ENCODE measurements at regions not wholly inside any gene's neighbourhood (a gene's known extent, or its start where the extent isn't known, plus 50 kb on each side); places are given as distances from the start of the nearest gene placed in this dataset.
"Not testable (repeated sequence)": the region's sequence is repeated elsewhere in the genome, so short reads cannot be mapped to it uniquely, and the experiment has no call there.

DNA sequence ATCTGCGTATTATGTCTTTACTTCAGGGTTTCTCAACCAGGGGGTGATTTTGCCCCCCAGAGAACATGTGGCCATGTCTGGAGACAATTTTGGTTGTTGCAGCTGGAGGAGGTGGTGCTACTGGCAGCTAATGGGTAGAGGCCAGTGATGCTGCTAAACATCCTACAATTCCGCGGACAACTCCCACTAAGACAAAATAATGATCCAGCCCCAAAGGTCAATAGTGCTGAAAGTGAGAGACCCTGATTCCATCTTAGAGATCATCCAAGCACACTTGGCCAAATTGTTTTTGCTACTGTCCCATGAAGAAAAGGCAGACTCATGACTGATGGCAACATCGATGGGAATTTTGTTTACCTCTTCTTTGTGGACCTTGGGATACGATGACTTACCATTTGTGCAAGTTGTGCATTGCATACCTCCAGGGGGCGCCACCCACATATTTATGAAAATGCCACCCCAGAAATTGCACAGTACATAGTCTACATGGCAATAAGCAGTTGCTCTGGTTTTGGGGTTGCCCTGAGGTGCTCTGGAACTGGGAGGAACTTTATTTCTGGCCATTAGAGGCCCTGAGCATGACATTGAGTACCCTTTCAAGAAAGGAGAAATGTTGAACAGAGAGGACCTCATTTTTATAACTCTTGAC is 144.3 kb downstream of the UNC93B1 start:
- H3K4me3 ChIP-seq; H3K9me3 ChIP-seq; H3K27ac ChIP-seq; H3K36me3 ChIP-seq; intact Hi-C loops (cut with DNase I; ENCODE audit: low total_unique reads); H3K4me1 ChIP-seq; H3K27me3 ChIP-seq: not testable (repeated sequence)
- peak in 1 of 2 donors; percentile 20 for DNase-seq
- TF ChIP-seq, protein P1, sequence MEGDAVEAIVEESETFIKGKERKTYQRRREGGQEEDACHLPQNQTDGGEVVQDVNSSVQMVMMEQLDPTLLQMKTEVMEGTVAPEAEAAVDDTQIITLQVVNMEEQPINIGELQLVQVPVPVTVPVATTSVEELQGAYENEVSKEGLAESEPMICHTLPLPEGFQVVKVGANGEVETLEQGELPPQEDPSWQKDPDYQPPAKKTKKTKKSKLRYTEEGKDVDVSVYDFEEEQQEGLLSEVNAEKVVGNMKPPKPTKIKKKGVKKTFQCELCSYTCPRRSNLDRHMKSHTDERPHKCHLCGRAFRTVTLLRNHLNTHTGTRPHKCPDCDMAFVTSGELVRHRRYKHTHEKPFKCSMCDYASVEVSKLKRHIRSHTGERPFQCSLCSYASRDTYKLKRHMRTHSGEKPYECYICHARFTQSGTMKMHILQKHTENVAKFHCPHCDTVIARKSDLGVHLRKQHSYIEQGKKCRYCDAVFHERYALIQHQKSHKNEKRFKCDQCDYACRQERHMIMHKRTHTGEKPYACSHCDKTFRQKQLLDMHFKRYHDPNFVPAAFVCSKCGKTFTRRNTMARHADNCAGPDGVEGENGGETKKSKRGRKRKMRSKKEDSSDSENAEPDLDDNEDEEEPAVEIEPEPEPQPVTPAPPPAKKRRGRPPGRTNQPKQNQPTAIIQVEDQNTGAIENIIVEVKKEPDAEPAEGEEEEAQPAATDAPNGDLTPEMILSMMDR (IDR thresholded peaks at IDR 0.05) = peak in 1 of 2 experiments; percentile 10

DNA sequence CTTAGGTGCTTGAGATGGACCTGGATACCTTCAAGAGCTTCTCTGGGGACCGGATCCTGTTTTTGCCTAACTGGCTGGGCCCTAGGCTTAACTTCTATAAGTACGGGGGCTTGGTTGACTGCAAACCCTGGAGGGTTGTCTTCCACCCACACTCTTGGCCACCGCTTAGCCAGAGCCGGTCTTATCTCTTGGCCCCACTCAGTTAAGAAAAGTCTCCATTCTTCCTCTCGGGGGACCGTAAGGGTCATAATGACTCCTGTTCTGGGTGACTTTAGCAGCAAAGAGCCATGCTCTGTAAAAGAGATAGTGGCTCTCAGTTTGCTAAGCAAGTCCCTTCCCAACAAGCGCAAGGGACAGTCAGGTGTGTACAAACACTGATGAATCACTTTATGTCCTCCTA is 153.2 kb downstream of the UNC93B1 start:
- DNase-seq; H3K27me3 ChIP-seq; H3K4me3 ChIP-seq; H3K9me3 ChIP-seq; H3K36me3 ChIP-seq; H3K27ac ChIP-seq; intact Hi-C loops (cut with DNase I; ENCODE audit: low total_unique reads); H3K4me1 ChIP-seq: not testable (repeated sequence)

DNA sequence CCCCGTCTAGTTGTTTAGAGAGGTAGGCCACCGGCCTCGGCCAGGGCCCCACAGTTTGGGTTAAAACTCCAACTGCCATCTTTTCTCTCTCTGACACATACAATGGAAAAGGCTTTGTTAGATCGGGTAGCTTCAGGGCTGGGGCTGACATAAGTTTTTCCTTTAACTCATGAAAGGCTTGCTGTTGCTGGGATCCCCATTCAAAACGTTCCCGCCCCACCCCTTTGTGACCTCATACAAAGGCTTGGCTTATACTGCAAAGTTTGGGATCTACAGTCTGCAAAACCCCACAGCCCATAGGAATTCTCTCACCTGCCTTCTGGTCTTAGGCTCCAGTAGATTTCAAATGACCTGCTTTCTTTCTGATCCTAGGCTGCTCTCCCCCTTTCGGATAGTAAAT is 154.1 kb downstream of the UNC93B1 start:
- H3K27ac ChIP-seq; intact Hi-C loops (cut with DNase I; ENCODE audit: low total_unique reads); H3K9me3 ChIP-seq; H3K27me3 ChIP-seq; DNase-seq; H3K4me3 ChIP-seq; H3K36me3 ChIP-seq; H3K4me1 ChIP-seq: not testable (repeated sequence)

DNA sequence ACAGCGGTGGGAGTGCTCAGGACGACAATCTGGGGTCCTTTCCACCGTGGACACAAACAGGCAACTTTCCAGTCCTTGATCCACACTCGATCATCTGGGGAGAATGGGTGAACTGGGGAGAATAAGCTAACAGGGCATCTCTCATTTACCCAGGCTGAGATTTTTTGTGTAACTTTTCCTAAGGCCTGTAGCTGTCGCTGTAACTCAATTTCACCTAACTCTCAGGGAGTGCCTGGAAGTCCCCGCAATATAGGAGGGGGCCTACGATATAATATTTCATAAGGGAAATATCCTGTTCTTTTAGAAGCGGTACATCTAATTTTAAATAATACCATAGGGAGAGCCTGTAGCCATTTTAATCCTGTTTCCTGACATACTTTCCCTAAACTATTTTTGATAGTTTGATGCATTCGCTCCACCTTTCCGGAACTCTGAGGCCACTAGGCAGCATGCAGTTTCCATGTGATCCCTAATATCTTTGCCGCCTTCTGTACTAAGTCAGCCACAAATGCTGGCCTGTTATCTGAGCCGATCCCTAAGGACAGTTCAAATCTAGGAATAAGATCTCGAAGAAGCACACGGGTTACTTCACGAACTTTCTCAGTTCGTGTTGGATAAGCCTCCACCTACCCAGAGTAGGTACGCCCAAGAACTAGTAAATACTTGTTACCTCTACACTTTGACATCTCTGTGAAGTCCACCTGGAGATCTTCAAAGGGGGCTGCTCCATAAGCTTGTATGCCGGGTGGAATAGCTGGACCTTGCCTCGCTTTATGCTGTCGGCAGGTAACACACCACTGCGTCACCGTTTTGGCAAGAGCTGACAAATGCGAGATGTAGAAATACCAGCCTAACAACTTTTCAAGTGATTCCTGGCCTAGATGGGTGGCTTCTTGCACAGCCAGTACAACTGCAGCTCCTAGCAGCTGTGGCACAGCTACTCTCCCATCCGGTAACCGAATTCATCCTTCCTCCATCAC is 155.7 kb downstream of the UNC93B1 start:
- H3K27ac ChIP-seq; DNase-seq; H3K36me3 ChIP-seq; H3K4me3 ChIP-seq; intact Hi-C loops (cut with DNase I; ENCODE audit: low total_unique reads); H3K4me1 ChIP-seq; H3K9me3 ChIP-seq; H3K27me3 ChIP-seq: not testable (repeated sequence)
- TF ChIP-seq, protein P1 (IDR thresholded peaks at IDR 0.05) = peak in 1 of 2 experiments; percentile 11

DNA sequence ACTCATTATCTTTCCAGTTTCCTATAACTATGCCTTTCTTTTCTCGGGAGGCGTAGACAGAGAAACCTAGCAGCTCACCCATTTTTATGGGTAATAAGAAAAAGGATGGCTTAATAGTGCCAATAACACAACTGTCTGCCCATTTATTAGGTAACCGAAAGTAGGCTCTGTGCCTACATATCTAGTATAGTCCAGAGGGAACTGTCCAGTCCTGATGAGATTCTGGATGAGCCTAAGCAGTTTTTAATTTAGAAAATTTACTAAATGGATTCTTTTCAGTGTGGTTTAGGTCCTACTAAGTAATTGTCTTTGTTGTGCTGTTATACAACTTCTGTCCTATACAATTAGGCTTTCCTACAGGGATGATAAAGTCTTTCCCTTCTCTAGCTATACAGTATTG is 157.6 kb downstream of the UNC93B1 start:
- H3K4me1 ChIP-seq; H3K4me3 ChIP-seq; H3K27me3 ChIP-seq; H3K9me3 ChIP-seq; DNase-seq; H3K27ac ChIP-seq; intact Hi-C loops (cut with DNase I; ENCODE audit: low total_unique reads); H3K36me3 ChIP-seq: not testable (repeated sequence)

DNA sequence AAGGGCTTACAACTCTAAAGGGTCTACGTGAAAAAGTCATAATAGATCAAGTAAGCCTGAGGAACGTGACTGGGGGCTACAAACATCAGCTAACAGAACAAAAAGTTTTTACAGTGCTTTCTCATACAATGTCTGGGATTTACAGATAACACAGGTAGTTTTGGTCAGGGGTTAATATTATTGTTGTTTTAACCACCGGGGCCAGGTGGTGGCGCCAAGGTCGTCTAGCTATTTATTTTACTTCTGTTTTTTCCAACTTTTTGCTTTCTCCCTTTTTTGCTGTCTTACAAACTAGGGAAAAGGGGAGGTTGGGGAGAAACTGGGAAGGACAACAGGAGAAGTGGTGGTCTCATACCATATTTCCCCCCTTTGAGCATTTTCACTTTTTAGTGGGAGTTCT is 158.6 kb downstream of the UNC93B1 start:
- DNase-seq; H3K4me3 ChIP-seq; H3K9me3 ChIP-seq; H3K36me3 ChIP-seq; H3K27ac ChIP-seq; intact Hi-C loops (cut with DNase I; ENCODE audit: low total_unique reads); H3K27me3 ChIP-seq; H3K4me1 ChIP-seq: not testable (repeated sequence)

DNA sequence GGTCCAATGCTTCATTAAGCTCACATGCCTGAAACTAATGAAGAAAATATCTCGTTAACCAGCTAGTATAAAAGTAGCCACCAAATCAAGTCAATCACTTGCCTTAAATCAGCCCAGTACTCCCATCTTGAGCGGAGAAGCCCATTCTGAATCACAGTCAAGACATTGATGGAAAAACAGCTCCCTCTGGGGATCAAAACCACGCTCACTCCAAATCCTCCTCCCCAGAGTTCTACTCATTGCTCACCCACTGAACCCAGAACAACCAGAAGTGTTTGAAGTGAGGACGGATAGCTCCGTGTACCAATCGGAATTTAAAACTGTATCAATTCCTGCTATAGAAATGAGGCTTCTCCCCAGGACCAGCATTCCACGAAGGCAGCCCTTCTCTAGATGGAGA is 163.3 kb downstream of the UNC93B1 start:
- H3K9me3 ChIP-seq; intact Hi-C loops (cut with DNase I; ENCODE audit: low total_unique reads); H3K27ac ChIP-seq; DNase-seq; H3K4me3 ChIP-seq; H3K4me1 ChIP-seq; H3K36me3 ChIP-seq: not testable (repeated sequence)
- H3K27me3 ChIP-seq = peaks cover 0 to 15% of the 10 kb centered on the region in 2 donors

DNA sequence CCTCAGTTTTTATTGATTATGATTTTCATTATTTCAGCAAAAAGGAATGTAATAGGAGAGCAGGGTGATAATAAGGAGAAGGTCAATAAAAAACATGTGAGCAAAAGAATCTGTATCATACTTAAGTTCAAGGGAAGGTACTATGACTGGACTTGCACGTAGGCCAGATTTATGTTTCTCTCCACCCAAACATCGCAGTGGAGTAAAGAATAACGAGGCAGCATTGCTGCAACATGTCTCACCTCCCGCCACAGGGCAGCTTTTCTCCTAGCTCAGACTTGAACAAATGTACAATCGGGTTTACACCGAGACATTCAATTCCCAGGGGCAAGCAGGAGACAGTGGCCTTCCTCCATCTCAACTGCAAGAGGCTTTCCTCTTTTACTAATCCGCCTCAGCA is 155.7 kb upstream of the ALDH3B2 start:
- intact Hi-C loops (cut with DNase I; ENCODE audit: low total_unique reads); H3K27ac ChIP-seq: not testable (repeated sequence)
- H3K27me3 ChIP-seq = peaks cover 0 to 10% of the 10 kb centered on the region in 2 donors

DNA sequence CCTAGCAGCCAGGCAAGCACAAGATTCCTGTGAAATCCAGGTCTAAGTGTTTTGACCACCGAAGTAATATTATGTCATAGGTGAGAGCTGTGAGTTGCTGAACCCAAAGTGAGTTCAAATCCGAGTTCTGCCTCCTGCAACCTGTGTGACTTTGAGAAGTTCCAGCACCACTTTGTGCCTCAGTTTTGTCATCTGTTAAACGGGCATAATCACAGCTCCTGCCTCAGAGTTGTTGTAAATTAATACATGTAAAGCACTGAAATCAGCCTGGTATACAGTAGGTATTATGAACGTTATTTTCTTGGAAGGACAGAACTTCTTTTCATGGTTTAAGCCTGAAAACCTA is 152.5 kb upstream of the ALDH3B2 start:
- H3K9me3 ChIP-seq; H3K36me3 ChIP-seq; intact Hi-C loops (cut with DNase I; ENCODE audit: low total_unique reads); H3K4me3 ChIP-seq; H3K27me3 ChIP-seq; DNase-seq; H3K4me1 ChIP-seq; H3K27ac ChIP-seq: not testable (repeated sequence)

More for the DNA sequence above, 155.7 kb upstream of the ALDH3B2 start:
- not testable (repeated sequence) for DNase-seq, H3K4me1 ChIP-seq, H3K9me3 ChIP-seq, H3K4me3 ChIP-seq, H3K36me3 ChIP-seq

DNA sequence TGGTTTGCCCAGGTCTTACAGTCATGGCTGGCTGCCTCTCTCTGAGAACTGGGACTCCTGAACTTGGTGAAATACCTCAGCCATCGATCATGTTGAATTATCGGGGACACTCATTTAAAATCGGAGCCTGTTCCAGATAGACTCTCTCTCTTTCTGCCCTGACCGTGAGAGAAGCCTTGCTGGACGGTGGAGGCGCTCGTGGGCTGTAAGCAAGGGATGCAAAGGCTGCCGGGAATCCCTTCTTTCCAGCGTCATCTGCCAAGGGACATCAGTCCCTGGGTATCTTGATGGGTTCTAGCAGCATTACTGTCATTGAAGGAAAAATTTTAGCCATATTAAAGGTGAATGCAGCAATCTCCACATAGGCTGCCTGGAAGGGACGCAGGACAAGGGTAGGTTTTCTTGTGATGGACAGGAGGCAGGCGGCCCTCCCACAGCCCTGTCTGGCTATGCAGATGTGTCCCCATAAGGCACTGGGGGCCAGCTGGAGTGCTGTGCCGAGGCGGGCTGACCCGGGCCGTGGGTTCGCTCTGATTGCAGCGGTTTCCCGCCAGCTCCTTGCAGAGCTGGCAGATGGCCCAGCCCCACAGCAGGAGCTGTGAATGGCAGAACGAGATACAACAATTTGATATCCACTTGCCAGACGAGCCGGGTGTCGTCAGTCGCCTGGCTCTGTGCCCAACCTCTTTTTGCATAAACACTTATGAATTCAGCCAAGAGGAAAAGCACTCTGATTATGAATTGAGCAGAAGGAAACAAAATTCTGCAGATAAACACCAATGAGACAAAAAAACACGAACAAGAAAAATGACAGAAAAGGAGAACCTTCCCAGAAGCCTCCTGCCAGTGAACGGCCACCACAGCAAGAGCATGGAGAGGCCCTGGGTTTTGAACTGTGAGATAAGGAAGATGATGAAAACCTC is 151.9 kb upstream of the ALDH3B2 start:
- H3K9me3 ChIP-seq; H3K27ac ChIP-seq; H3K36me3 ChIP-seq; intact Hi-C loops (cut with DNase I; ENCODE audit: low total_unique reads); H3K4me1 ChIP-seq; H3K27me3 ChIP-seq; H3K4me3 ChIP-seq: not testable (repeated sequence)
- peak in 1 of 2 donors; percentile 48 for DNase-seq

DNA sequence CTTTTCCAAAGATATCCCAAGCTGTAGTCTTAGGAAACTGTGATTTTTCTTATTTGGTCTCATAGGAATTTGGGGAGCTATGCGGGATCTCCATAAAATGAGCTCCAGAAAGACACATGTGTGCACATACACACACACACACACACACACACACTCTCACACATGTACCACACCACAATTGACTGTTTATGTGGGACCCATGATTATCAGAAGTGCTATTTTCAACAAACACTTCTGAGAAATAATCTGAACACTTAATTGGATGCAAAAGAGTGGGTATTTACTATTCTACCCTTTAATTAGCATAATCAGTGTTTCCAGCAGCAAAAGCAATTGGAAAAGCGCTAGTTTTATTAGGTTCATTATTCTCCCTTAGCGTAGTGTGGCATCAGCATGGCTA is 150.4 kb upstream of the ALDH3B2 start:
- H3K27ac ChIP-seq; H3K9me3 ChIP-seq; H3K36me3 ChIP-seq; intact Hi-C loops (cut with DNase I; ENCODE audit: low total_unique reads); H3K4me3 ChIP-seq; DNase-seq; H3K4me1 ChIP-seq; H3K27me3 ChIP-seq: not testable (repeated sequence)

All from tibial artery (tissue), 4 donors.